GM13977 (cell line): ENCODE measurements at regions not wholly inside any gene's neighbourhood (a gene's known extent, or its start where the extent isn't known, plus 50 kb on each side); places are given as distances from the start of the nearest gene placed in this dataset.

Experiments used
- DNase-seq: peaks from one replicate; pipeline ENCODE4 v3.0.0; 2012; ENCODE audit warnings: low spot score
- in situ Hi-C: fragments of 300-500 bp; cut with MboI; formaldehyde crosslinking; loops from one replicate; pipeline ENCODE4 v1.12.0; 2022; ENCODE audit warnings: low sequenced_read_pairs, low pct_unique_long_range_greater_than_20kb, mixed read lengths, inconsistent platforms; ENCODE audit not compliant: unreplicated experiment
- TF ChIP-seq, protein P1 (sequence below): IDR thresholded peaks from 2 replicates; pipeline ENCODE4 v1.5.1; 2012; ENCODE audit warnings: mild to moderate bottlenecking, control low read depth; ENCODE audit not compliant: insufficient read depth; ENCODE audit errors: extremely low read depth, missing control alignments

GRCh38 chr10:23528419-23528818 lies 89.5 kb downstream of the OTUD1 start:
- in situ Hi-C loops = loop anchor here (10.0 kb wide), 1 partner anchor 204 kb away; no protein-coding TSS in a partner anchor
- TF ChIP-seq, protein P1, sequence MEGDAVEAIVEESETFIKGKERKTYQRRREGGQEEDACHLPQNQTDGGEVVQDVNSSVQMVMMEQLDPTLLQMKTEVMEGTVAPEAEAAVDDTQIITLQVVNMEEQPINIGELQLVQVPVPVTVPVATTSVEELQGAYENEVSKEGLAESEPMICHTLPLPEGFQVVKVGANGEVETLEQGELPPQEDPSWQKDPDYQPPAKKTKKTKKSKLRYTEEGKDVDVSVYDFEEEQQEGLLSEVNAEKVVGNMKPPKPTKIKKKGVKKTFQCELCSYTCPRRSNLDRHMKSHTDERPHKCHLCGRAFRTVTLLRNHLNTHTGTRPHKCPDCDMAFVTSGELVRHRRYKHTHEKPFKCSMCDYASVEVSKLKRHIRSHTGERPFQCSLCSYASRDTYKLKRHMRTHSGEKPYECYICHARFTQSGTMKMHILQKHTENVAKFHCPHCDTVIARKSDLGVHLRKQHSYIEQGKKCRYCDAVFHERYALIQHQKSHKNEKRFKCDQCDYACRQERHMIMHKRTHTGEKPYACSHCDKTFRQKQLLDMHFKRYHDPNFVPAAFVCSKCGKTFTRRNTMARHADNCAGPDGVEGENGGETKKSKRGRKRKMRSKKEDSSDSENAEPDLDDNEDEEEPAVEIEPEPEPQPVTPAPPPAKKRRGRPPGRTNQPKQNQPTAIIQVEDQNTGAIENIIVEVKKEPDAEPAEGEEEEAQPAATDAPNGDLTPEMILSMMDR = no peak
- no peak for DNase-seq

- TF ChIP-seq, protein P1 = no peak
- in situ Hi-C loops = loop anchor here (10.0 kb wide), 1 partner anchor 205 kb away; no protein-coding TSS in a partner anchor
- DNase-seq = no peak
Measured at GRCh38 chr10:23529625-23530024, 90.8 kb downstream of the OTUD1 start.

- in situ Hi-C loops = no loop called here
- DNase-seq = no peak
- TF ChIP-seq, protein P1 = peak; percentile 5
Measured at GRCh38 chr10:23530079-23530478, 91.2 kb downstream of the OTUD1 start.

GRCh38 chr10:23533212-23533611 lies 94.3 kb downstream of the OTUD1 start:
- in situ Hi-C loops = no loop called here
- no peak for DNase-seq
- TF ChIP-seq, protein P1 = no peak

- in situ Hi-C loops = no loop called here
- DNase-seq = no peak
- TF ChIP-seq, protein P1 = no peak
Measured at GRCh38 chr10:23534326-23534725, 95.5 kb downstream of the OTUD1 start.

DNA sequence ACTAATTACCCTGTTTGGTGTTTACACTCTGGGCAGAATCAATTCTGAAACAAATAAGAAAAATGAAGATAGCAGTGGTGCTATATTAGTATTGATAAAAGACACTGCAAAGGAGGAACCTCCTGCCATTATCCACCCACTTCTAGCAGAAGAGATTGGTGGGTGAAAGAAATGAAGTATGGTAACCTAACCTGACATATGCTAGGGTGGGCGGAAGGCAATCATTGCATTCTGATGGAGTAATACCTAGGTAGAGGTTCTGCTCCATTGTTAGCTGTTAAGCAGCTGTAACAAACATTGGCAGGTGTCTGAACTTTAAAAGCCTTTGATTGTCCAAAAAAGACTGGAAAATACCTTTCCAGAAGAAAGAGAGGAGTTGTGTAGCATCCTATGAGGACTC lies 95.9 kb downstream of the OTUD1 start:
- TF ChIP-seq, protein P1 = no peak
- in situ Hi-C loops = no loop called here
- no peak for DNase-seq

DNA sequence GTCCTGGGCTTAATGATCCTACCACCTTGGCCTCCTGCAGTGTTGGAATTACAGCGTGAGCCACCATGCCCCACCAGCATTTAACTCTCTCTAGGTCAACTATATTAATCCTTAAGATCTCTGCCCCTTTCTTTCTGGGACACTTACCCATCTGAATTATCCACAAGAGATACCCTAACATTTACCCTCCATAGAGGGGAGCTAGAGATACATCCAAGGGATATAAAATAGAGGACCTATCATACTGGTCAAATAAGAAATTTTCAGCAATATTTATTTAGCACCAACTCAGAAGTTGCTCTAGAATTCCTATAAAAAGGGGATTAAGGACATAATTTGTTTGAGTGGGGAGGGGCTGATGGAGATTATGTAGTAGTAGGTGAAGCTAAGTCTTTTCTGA lies 96.5 kb downstream of the OTUD1 start:
- in situ Hi-C loops = no loop called here
- DNase-seq = no peak

More for the DNA sequence above, 96.5 kb downstream of the OTUD1 start:
- TF ChIP-seq, protein P1 = no peak
